HUES48 (cell line): ENCODE measurements at regions not wholly inside any gene's neighbourhood (a gene's known extent, or its start where the extent isn't known, plus 50 kb on each side); places are given as distances from the start of the nearest gene placed in this dataset.

Experiments
- H3K27ac ChIP-seq: one replicate; pipeline ENCODE4 v1.7.0; 2013; ENCODE audit warnings: low read depth, low read length, inconsistent platforms
- H3K27me3 ChIP-seq: 2 replicates; pipeline ENCODE4 v1.6.1; 2013; ENCODE audit warnings: mild to moderate bottlenecking, low read length; ENCODE audit not compliant: control insufficient read depth, insufficient read depth
- H3K36me3 ChIP-seq: 2 replicates; pipeline ENCODE4 v1.6.1; 2013; ENCODE audit warnings: low read length; ENCODE audit not compliant: control insufficient read depth, insufficient read depth
- H3K4me1 ChIP-seq: 2 replicates; pipeline ENCODE4 v1.6.1; 2013; ENCODE audit warnings: mild to moderate bottlenecking, low read length; ENCODE audit not compliant: control insufficient read depth, insufficient read depth
- H3K4me3 ChIP-seq: 2 replicates; pipeline ENCODE4 v1.5.1; 2013; ENCODE audit warnings: mild to moderate bottlenecking, low read depth, low read length
- H3K9ac ChIP-seq: 2 replicates; pipeline ENCODE4 v1.6.1; 2013; ENCODE audit warnings: mild to moderate bottlenecking, low read depth, low read length, moderate library complexity
- H3K9me3 ChIP-seq: 2 replicates; pipeline ENCODE4 v1.6.1; 2013; ENCODE audit warnings: low read length; ENCODE audit not compliant: control insufficient read depth, insufficient read depth

DNA sequence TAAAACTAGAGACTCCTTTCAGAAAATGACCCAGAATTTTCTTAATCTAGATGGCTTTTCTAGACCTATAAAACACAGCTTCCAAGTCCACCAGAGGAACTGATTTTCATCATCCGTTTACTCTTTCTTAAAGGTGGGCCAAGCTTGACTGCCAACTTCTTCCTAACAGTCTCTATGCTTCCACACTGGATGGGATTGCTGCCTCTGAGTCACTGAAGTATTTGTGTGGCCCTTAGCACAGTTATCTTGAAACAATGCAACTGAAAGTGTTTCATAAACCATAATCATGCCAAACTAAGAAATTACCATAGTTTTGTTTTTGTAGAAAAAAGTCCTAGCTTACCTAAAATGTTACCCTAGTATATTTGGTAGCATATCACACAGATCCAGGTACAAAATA lies 985.7 kb downstream of the TUSC7 start:
- no peak overlapping the region for H3K27ac ChIP-seq
- H3K9me3 ChIP-seq = no peaks in the 10 kb centered on the region

GRCh38 chr3:117695871-117696645 lies 986.5 kb downstream of the TUSC7 start:
- no peak overlapping the region for H3K9ac ChIP-seq
- no peak overlapping the region for H3K27ac ChIP-seq
- no peaks in the 10 kb centered on the region for H3K36me3 ChIP-seq
- H3K4me3 ChIP-seq = no peak overlapping the region
- H3K4me1 ChIP-seq = peaks cover 28% of the 10 kb centered on the region
- H3K27me3 ChIP-seq = no peaks in the 10 kb centered on the region
- H3K9me3 ChIP-seq = no peaks in the 10 kb centered on the region

More for the DNA sequence above, 985.7 kb downstream of the TUSC7 start:
- Histone ChIP-seq H3K36me3 (no peaks in the 10 kb centered on the region), H3K27me3 (no peaks in the 10 kb centered on the region), H3K9ac (no peak overlapping the region), H3K4me1 (peaks cover 28% of the 10 kb centered on the region), H3K4me3 (no peak overlapping the region)

GRCh38 chr3:117696851-117697407 lies 987.4 kb downstream of the TUSC7 start:
- Histone ChIP-seq H3K27me3 (no peaks in the 10 kb centered on the region), H3K36me3 (no peaks in the 10 kb centered on the region), H3K9me3 (no peaks in the 10 kb centered on the region), H3K4me1 (peaks cover 24% of the 10 kb centered on the region), H3K27ac (peak overlapping the region; percentile 32), H3K4me3 (no peak overlapping the region), H3K9ac (no peak overlapping the region)

- H3K4me3 ChIP-seq = no peak overlapping the region
Measured at GRCh38 chr3:117699058-117699457, 989.5 kb downstream of the TUSC7 start.

GRCh38 chr3:117700573-117701360 lies 991.2 kb downstream of the TUSC7 start:
- Histone ChIP-seq H3K9me3 (no peaks in the 10 kb centered on the region), H3K27ac (no peak overlapping the region), H3K4me1 (peaks cover 13% of the 10 kb centered on the region; the same call in 1 of the 2 replicates), H3K36me3 (no peaks in the 10 kb centered on the region), H3K27me3 (no peaks in the 10 kb centered on the region), H3K9ac (no peak overlapping the region), H3K4me3 (no peak overlapping the region)

More at GRCh38 chr3:117699058-117699457, 989.5 kb downstream of the TUSC7 start:
- no peak overlapping the region for H3K9ac ChIP-seq
- no peak overlapping the region for H3K27ac ChIP-seq
- H3K36me3 ChIP-seq = no peaks in the 10 kb centered on the region
- peaks cover 13% of the 10 kb centered on the region; the same call in 1 of the 2 replicates for H3K4me1 ChIP-seq
- no peaks in the 10 kb centered on the region for H3K27me3 ChIP-seq
- H3K9me3 ChIP-seq = no peaks in the 10 kb centered on the region

GRCh38 chr3:117705011-117705410 lies 995.4 kb downstream of the TUSC7 start:
- Histone ChIP-seq H3K36me3 (no peaks in the 10 kb centered on the region), H3K4me3 (no peak overlapping the region), H3K27me3 (no peaks in the 10 kb centered on the region), H3K9me3 (no peaks in the 10 kb centered on the region), H3K9ac (no peak overlapping the region), H3K27ac (no peak overlapping the region), H3K4me1 (no peaks in the 10 kb centered on the region)

- H3K27ac ChIP-seq = no peak overlapping the region
- H3K9me3 ChIP-seq = no peaks in the 10 kb centered on the region
- H3K9ac ChIP-seq = no peak overlapping the region
- no peaks in the 10 kb centered on the region for H3K4me1 ChIP-seq
- no peaks in the 10 kb centered on the region for H3K36me3 ChIP-seq
- no peak overlapping the region for H3K4me3 ChIP-seq
- H3K27me3 ChIP-seq = no peaks in the 10 kb centered on the region
Measured at GRCh38 chr3:117706037-117706436, 996.5 kb downstream of the TUSC7 start.

- H3K36me3 ChIP-seq = no peaks in the 10 kb centered on the region
- no peak overlapping the region for H3K9ac ChIP-seq
- no peak overlapping the region for H3K4me3 ChIP-seq
- H3K4me1 ChIP-seq = no peaks in the 10 kb centered on the region
- no peaks in the 10 kb centered on the region for H3K27me3 ChIP-seq
- H3K9me3 ChIP-seq = no peaks in the 10 kb centered on the region
- H3K27ac ChIP-seq = no peak overlapping the region
Measured at GRCh38 chr3:117706756-117707155, 997.2 kb downstream of the TUSC7 start.

GRCh38 chr3:117708601-117709000 lies 999.0 kb downstream of the TUSC7 start:
- H3K27ac ChIP-seq = no peak overlapping the region
- H3K9ac ChIP-seq = no peak overlapping the region
- H3K4me3 ChIP-seq = no peak overlapping the region
- H3K27me3 ChIP-seq = no peaks in the 10 kb centered on the region
- no peaks in the 10 kb centered on the region for H3K9me3 ChIP-seq
- H3K36me3 ChIP-seq = no peaks in the 10 kb centered on the region
- no peaks in the 10 kb centered on the region for H3K4me1 ChIP-seq

- Histone ChIP-seq H3K9me3 (no peaks in the 10 kb centered on the region), H3K4me1 (no peaks in the 10 kb centered on the region), H3K9ac (no peak overlapping the region), H3K36me3 (no peaks in the 10 kb centered on the region), H3K27ac (no peak overlapping the region), H3K4me3 (no peak overlapping the region), H3K27me3 (no peaks in the 10 kb centered on the region)
Measured at GRCh38 chr3:117709108-117709507, 999.5 kb downstream of the TUSC7 start.

DNA sequence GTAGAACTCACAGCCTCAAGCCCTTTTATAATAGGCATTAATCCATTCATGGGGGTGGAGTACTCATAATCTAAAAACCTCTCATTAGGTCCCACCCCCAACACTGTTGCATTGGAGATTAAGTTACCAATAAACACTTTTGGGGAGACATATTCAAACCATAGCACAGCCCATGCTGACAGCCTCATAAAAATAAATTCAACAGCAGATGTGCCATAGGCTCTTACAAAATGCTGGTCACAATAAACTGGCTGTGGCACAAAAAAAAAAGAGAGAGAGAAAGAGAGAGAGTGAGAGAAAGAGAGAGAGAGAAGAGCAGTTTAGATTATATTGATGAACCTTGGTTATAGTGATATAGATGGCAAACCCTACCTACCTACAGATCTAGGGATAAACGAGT lies 1000.9 kb downstream of the TUSC7 start:
- Histone ChIP-seq H3K4me1 (no peaks in the 10 kb centered on the region), H3K9ac (no peak overlapping the region), H3K27me3 (no peaks in the 10 kb centered on the region), H3K36me3 (no peaks in the 10 kb centered on the region), H3K9me3 (no peaks in the 10 kb centered on the region), H3K4me3 (no peak overlapping the region), H3K27ac (no peak overlapping the region)
